Central memory CD8-positive, alpha-beta T cell (primary cell): ENCODE measurements at regions not wholly inside any gene's neighbourhood (a gene's known extent, or its start where the extent isn't known, plus 50 kb on each side); places are given as distances from the start of the nearest gene placed in this dataset.

ENCODE experiments used
- ATAC-seq: fragments of 150-1000 bp; cut with Tn5 transposase; replicated peaks from 2 replicates; pipeline ENCODE4 v1.10.0; 2022; ENCODE audit warnings: mild to moderate bottlenecking, moderate FRiP score, moderate number of reproducible peaks; ENCODE audit not compliant: poor library complexity, severe bottlenecking; ENCODE audit errors: extremely low read depth
- DNase-seq, 2 donors: peaks; one replicate each; pipeline ENCODE4 v3.0.0; 2021; ENCODE audit warnings: low spot score in 2 of 2
- H3K27ac Mint-ChIP-seq: one replicate; pipeline ENCODE4 v1.8.0; 2022; ENCODE audit warnings: low read depth, mild to moderate bottlenecking, moderate library complexity, mixed read lengths
- H3K27me3 Mint-ChIP-seq: one replicate; pipeline ENCODE4 v1.8.0; 2022; ENCODE audit warnings: mixed read lengths
- H3K36me3 Mint-ChIP-seq: one replicate; pipeline ENCODE4 v1.8.0; 2022; ENCODE audit warnings: mild to moderate bottlenecking, moderate library complexity, mixed read lengths; ENCODE audit not compliant: insufficient read depth
- H3K4me1 Mint-ChIP-seq: one replicate; pipeline ENCODE4 v1.8.0; 2022; ENCODE audit warnings: mixed read lengths
- H3K4me3 Mint-ChIP-seq: one replicate; pipeline ENCODE4 v1.8.0; 2022; ENCODE audit warnings: mild to moderate bottlenecking, moderate library complexity, mixed read lengths
- H3K9me3 Mint-ChIP-seq: one replicate; pipeline ENCODE4 v1.8.0; 2022; ENCODE audit warnings: mixed read lengths

GRCh38 chr16:8486985-8487384 lies 103.3 kb downstream of the TMEM114 start:
- DNase-seq (no peak), ATAC-seq (no peak)
- Mint-ChIP-seq H3K9me3 (peaks cover 7% of the 10 kb centered on the region), H3K4me3 (no peak overlapping the region), H3K4me1 (no peaks in the 10 kb centered on the region), H3K36me3 (no peaks in the 10 kb centered on the region), H3K27me3 (no peaks in the 10 kb centered on the region), H3K27ac (no peak overlapping the region)

- Mint-ChIP-seq H3K4me3 (no peak overlapping the region), H3K9me3 (peaks cover 7% of the 10 kb centered on the region), H3K27ac (no peak overlapping the region), H3K27me3 (peaks cover 6% of the 10 kb centered on the region), H3K36me3 (no peaks in the 10 kb centered on the region), H3K4me1 (no peaks in the 10 kb centered on the region)
- no peak for ATAC-seq
- no peak for DNase-seq
Measured at GRCh38 chr16:8483396-8483795, 106.9 kb downstream of the TMEM114 start.

GRCh38 chr16:8481810-8482209 lies 108.5 kb downstream of the TMEM114 start:
- Mint-ChIP-seq H3K27ac (no peak overlapping the region), H3K4me3 (no peak overlapping the region), H3K27me3 (peaks cover 6% of the 10 kb centered on the region), H3K9me3 (peaks cover 5% of the 10 kb centered on the region), H3K36me3 (no peaks in the 10 kb centered on the region), H3K4me1 (no peaks in the 10 kb centered on the region)
- DNase-seq, result no peak
- ATAC-seq, result no peak

GRCh38 chr16:8476824-8477223 lies 113.5 kb downstream of the TMEM114 start:
- no peak overlapping the region for H3K27ac Mint-ChIP-seq
- no peaks in the 10 kb centered on the region for H3K4me1 Mint-ChIP-seq
- H3K27me3 Mint-ChIP-seq, result peaks cover 6% of the 10 kb centered on the region
- H3K9me3 Mint-ChIP-seq, result peaks cover 5% of the 10 kb centered on the region
- DNase-seq (no peak), ATAC-seq (no peak)
- H3K36me3 Mint-ChIP-seq, result no peaks in the 10 kb centered on the region
- no peak overlapping the region for H3K4me3 Mint-ChIP-seq

GRCh38 chr16:8474587-8474986 lies 115.7 kb downstream of the TMEM114 start:
- no peak for DNase-seq
- Mint-ChIP-seq H3K27ac (no peak overlapping the region), H3K36me3 (no peaks in the 10 kb centered on the region), H3K4me3 (no peak overlapping the region), H3K9me3 (peaks cover 5% of the 10 kb centered on the region), H3K27me3 (peaks cover 5% of the 10 kb centered on the region), H3K4me1 (no peaks in the 10 kb centered on the region)
- no peak for ATAC-seq

- no peak for ATAC-seq
- peaks cover 8% of the 10 kb centered on the region for H3K27me3 Mint-ChIP-seq
Measured at GRCh38 chr16:8469102-8469778, 121.1 kb downstream of the TMEM114 start.

GRCh38 chr16:8464979-8465378 lies 125.3 kb downstream of the TMEM114 start:
- Mint-ChIP-seq H3K4me1 (no peaks in the 10 kb centered on the region), H3K27ac (no peak overlapping the region), H3K27me3 (peaks cover 8% of the 10 kb centered on the region), H3K4me3 (no peak overlapping the region), H3K36me3 (no peaks in the 10 kb centered on the region), H3K9me3 (peaks cover 13% of the 10 kb centered on the region)
- DNase-seq, result no peak
- ATAC-seq, result no peak

More at GRCh38 chr16:8469102-8469778, 121.1 kb downstream of the TMEM114 start:
- no peak for DNase-seq
- Mint-ChIP-seq H3K4me3 (no peak overlapping the region), H3K4me1 (no peaks in the 10 kb centered on the region), H3K27ac (no peak overlapping the region), H3K36me3 (no peaks in the 10 kb centered on the region), H3K9me3 (peaks cover 9% of the 10 kb centered on the region)

GRCh38 chr16:8459085-8459733 lies 131.1 kb downstream of the TMEM114 start:
- DNase-seq (no peak), ATAC-seq (no peak)
- Mint-ChIP-seq H3K4me1 (no peaks in the 10 kb centered on the region), H3K36me3 (no peaks in the 10 kb centered on the region), H3K27ac (no peak overlapping the region), H3K27me3 (no peaks in the 10 kb centered on the region), H3K9me3 (peaks cover 11% of the 10 kb centered on the region), H3K4me3 (no peak overlapping the region)

- no peak overlapping the region for H3K4me3 Mint-ChIP-seq
- H3K9me3 Mint-ChIP-seq, result peaks cover 11% of the 10 kb centered on the region
- H3K27ac Mint-ChIP-seq, result no peak overlapping the region
- ATAC-seq, result no peak
- no peaks in the 10 kb centered on the region for H3K27me3 Mint-ChIP-seq
- H3K4me1 Mint-ChIP-seq, result no peaks in the 10 kb centered on the region
- DNase-seq, result no peak
- no peaks in the 10 kb centered on the region for H3K36me3 Mint-ChIP-seq
Measured at GRCh38 chr16:8458481-8459046, 131.7 kb downstream of the TMEM114 start.

- H3K4me1 Mint-ChIP-seq, result no peaks in the 10 kb centered on the region
- H3K27me3 Mint-ChIP-seq, result peaks cover 10% of the 10 kb centered on the region
- ATAC-seq (no peak), DNase-seq (no peak)
- peaks cover 5% of the 10 kb centered on the region for H3K9me3 Mint-ChIP-seq
- H3K36me3 Mint-ChIP-seq, result no peaks in the 10 kb centered on the region
- H3K4me3 Mint-ChIP-seq, result no peak overlapping the region
- H3K27ac Mint-ChIP-seq, result no peak overlapping the region
Measured at GRCh38 chr16:8453359-8453758, 137.0 kb downstream of the TMEM114 start.

- no peak overlapping the region for H3K4me3 Mint-ChIP-seq
- H3K36me3 Mint-ChIP-seq, result no peaks in the 10 kb centered on the region
- peaks cover 6% of the 10 kb centered on the region for H3K9me3 Mint-ChIP-seq
- peaks cover 10% of the 10 kb centered on the region for H3K27me3 Mint-ChIP-seq
- no peak overlapping the region for H3K27ac Mint-ChIP-seq
- ATAC-seq (no peak), DNase-seq (no peak)
- H3K4me1 Mint-ChIP-seq, result no peaks in the 10 kb centered on the region
Measured at GRCh38 chr16:8452941-8453340, 137.4 kb downstream of the TMEM114 start.

GRCh38 chr16:8436931-8437330 lies 153.4 kb downstream of the TMEM114 start:
- peaks cover 6% of the 10 kb centered on the region for H3K9me3 Mint-ChIP-seq
- no peaks in the 10 kb centered on the region for H3K4me1 Mint-ChIP-seq
- ATAC-seq (no peak), DNase-seq (no peak)
- no peak overlapping the region for H3K4me3 Mint-ChIP-seq
- H3K27me3 Mint-ChIP-seq, result peaks cover 8% of the 10 kb centered on the region
- peaks cover 3% of the 10 kb centered on the region for H3K36me3 Mint-ChIP-seq
- no peak overlapping the region for H3K27ac Mint-ChIP-seq

- ATAC-seq, result no peak
- no peaks in the 10 kb centered on the region for H3K27me3 Mint-ChIP-seq
- no peak overlapping the region for H3K27ac Mint-ChIP-seq
- no peak overlapping the region for H3K4me3 Mint-ChIP-seq
- no peaks in the 10 kb centered on the region for H3K9me3 Mint-ChIP-seq
- H3K4me1 Mint-ChIP-seq, result no peaks in the 10 kb centered on the region
- DNase-seq, result no peak
- H3K36me3 Mint-ChIP-seq, result peaks cover 3% of the 10 kb centered on the region
Measured at GRCh38 chr16:8431783-8432182, 158.5 kb downstream of the TMEM114 start.
